GM18909 (cell line): ENCODE measurements at regions not wholly inside any gene's neighbourhood (a gene's known extent, or its start where the extent isn't known, plus 50 kb on each side); places are given as distances from the start of the nearest gene placed in this dataset.

Experiments
- ATAC-seq: cut with Tn5 transposase; IDR thresholded peaks from one replicate; pipeline ENCODE4 v1.9.1; 2021; ENCODE audit warnings: mild to moderate bottlenecking; ENCODE audit not compliant: unreplicated experiment, poor library complexity

DNA sequence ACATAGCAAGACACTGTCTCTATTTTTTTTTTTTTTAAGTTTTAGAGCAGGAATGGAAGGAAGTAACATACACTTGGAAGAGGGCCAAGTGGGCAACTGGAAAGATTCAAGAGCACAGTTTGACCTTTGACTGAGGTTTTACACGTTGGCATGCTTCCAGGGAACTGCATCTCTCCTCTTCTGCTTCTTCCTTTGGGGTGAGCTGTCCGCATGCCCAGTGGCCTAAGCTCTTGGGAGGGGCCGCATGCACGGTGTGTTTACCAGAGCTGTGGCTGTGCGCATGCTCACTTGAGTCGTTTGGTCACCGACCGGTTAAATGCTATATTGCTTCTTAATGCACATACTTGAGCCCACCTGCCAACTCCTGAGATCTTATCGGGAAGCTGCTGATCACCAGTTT lies 727.7 kb downstream of the UQCRFS1 start:
- ATAC-seq: no peak

DNA sequence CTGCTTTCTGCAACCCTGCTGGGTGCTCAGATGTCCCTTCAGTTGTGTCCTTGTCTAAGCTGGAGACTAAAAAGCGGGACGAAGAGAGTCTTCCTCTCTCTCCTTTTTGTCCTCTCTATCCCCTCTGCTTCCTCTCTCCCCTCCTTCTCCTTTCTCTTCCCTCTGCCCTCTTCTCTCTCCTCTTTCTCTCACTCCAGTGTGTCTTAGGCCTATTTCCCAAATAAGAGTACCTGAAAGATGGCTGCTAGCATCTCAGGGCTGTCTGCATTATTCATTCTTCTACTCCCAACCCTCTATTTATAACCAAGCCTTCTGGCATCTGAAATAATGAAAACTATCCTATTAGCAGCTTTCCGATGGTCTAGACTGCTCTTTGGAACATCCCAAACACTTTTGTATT lies 729.8 kb downstream of the UQCRFS1 start:
- ATAC-seq: no peak

DNA sequence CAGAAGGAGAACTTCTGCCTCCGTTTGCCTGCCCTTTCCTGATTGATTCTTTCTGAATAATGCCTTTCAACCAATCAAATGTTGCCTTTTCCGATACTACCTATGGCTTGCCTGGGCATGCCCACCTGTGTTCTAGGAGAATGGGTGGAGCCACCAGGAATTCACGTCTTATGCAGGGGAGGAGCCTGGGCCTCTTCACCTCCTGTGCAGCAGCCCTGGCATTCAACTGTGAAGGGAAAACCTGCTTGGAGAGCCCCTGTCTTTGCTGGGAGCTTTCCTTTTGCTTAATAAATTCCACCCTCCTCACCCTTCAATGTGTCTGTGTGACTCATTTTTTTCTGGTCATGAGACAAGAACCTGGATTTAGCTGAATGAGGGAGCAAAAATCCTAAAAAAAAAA lies 730.7 kb downstream of the UQCRFS1 start:
- no peak for ATAC-seq

- no peak for ATAC-seq
Observed at GRCh38 chr19:28481674-28482073, 731.3 kb downstream of the UQCRFS1 start.

GRCh38 chr19:28475525-28475924 lies 737.4 kb downstream of the UQCRFS1 start:
- no peak for ATAC-seq

- ATAC-seq: no peak
Observed at GRCh38 chr19:28472843-28473242, 740.1 kb downstream of the UQCRFS1 start.

GRCh38 chr19:28471731-28472510 lies 741.0 kb downstream of the UQCRFS1 start:
- no peak for ATAC-seq

- no peak for ATAC-seq
Observed at GRCh38 chr19:28469544-28469943, 743.4 kb downstream of the UQCRFS1 start.

- peak; percentile 63 for ATAC-seq
Observed at GRCh38 chr19:28468701-28469459, 744.1 kb downstream of the UQCRFS1 start.

DNA sequence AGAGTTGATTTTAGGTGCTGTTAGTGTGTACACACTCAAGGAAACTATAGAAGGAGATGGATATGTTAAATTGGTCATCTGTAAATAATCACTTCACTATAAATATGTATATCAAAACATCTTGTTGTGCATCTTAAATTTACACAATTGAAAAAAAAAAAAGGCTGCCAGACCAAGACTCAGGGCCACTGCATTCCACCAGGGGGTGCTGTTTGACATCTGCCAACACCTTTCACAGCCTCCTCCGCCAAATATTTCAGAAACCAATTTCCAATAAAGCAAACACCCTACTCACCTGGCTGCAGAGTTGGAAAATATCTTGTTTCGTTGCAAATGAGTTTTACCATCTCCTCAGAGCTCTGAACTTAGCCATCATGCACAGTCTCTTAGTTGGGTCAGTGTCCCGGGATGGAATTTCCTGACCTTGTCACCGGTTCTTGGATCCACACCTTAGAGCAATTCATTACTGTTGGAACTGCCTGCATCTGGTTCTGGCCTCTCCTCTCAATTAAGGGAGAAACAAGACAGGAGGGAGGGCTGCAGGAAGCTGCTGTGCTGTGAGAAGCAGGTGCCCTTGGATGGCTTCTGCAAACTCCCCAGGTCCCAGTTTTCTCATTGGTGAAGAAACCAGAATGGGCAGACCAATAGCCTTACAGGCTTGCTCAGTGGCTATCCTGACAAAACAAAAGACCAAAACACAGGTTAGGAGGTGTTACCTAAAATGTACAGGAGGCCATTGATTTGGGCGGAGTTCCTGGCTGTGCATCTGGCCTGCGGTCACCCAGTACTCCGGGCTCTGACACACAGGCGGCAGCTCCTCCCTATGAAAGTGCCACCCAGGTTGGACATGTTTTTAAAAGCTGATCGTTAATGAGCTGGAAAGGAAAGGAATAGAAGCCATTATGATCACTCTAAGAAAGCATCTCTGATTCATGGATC lies 746.6 kb downstream of the UQCRFS1 start:
- no peak for ATAC-seq

GRCh38 chr19:28465371-28466086 lies 747.4 kb downstream of the UQCRFS1 start:
- no peak for ATAC-seq

DNA sequence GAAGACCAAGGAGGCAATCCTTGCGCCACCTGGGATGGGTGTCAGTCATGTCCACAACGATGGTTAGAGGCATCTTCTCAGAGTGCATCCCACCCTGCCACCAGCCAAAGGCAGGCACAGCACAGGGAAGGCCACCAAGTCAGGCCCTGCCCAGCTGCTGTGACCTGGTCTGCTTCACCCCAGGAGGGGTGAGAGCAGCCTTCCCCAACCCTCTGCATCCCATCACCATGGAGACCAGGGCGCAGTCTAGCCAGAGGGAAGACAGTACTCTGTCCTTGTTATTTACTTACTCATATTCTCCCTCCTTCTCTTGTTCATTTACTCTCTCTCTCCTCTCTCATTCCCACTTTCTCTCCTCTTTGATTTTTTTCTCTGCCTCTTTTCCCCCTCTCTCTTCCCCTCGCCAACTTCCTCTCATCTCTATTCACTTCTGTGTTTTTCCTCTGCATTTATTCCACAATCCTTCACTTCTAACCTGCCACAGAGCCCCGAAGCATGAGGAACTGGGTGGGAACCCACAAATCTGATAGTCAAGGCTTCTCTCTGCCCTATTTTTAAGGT lies 749.4 kb downstream of the UQCRFS1 start:
- ATAC-seq: no peak

DNA sequence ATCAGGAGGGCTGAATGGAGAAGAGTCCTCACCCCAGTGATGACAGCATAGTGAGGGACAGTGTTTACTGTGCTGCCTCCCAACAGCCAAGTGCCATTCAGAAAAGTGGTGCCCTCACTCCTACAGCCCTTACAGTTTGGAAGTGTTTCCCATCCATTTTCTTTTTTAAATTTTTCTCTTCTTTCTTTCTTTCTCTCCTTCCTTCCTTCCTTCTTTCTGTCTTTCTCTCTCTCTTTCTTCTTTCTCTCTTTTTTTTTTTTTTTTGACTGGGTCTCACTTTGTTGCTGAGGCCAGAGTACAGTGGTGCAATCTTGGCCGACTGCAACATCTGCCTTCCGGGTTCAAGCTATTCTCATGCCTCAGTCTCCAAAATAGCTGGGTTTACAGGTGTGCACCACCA lies 755.3 kb downstream of the UQCRFS1 start:
- ATAC-seq: no peak

GRCh38 chr19:28456708-28457320 lies 756.1 kb downstream of the UQCRFS1 start:
- ATAC-seq: no peak

GRCh38 chr19:28456252-28456651 lies 756.7 kb downstream of the UQCRFS1 start:
- ATAC-seq: no peak

GRCh38 chr19:28454083-28454482 lies 758.9 kb downstream of the UQCRFS1 start:
- ATAC-seq: no peak

DNA sequence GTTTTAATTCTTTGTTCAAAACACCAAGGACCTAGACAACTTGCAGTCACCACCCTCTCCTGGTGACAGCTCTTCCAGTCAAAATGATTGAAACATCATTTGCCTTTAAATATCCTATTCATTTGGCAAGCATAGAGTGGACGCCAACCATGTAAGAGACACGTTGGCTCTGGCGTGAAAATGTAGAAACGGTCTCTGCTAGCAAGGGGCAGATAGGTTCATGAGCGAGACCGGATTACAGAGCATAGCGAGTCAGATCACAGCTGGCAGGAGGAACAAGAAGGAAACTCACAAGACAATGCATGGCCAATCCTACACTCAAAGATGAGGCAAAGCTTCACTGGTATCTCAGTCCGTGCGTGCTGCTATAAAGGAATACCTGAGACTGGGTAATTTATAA lies 759.5 kb downstream of the UQCRFS1 start:
- no peak for ATAC-seq

GRCh38 chr19:28449803-28450202 lies 763.1 kb downstream of the UQCRFS1 start:
- no peak for ATAC-seq

DNA sequence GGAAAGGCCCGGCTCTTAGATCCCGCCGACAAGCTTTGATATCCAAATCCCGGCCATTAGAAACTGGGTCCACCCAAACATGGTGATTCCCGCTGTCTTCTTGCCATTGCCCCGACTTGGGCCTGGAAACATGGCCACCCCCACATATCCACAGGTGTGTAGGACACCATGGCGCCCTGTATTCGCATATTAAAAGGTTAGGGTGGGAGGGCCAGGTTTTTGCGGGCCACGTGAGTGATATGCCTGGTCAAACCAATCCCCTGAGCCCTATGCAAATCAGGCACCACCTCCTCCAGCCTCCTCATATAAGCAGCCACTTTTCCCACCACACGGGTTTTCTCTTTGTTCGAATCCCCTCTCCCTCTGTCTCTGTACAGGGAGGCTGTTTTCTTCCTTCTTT lies 766.4 kb downstream of the UQCRFS1 start:
- no peak for ATAC-seq
